IPS-20b (cell line): ENCODE measurements at regions not wholly inside any gene's neighbourhood (a gene's known extent, or its start where the extent isn't known, plus 50 kb on each side); places are given as distances from the start of the nearest gene placed in this dataset.
"Not testable (repeated sequence)": the region's sequence is repeated elsewhere in the genome, so short reads cannot be mapped to it uniquely, and the experiment has no call there.

Source experiments
- H3K27ac ChIP-seq: one replicate; pipeline ENCODE4 v1.5.1; 2013; ENCODE audit warnings: low read length
- H3K27me3 ChIP-seq: 2 replicates; pipeline ENCODE4 v1.6.1; 2013; ENCODE audit warnings: mild to moderate bottlenecking, low read length, inconsistent platforms; ENCODE audit not compliant: insufficient read depth
- H3K36me3 ChIP-seq: 2 replicates; pipeline ENCODE4 v1.6.1; 2013; ENCODE audit warnings: low read depth, mild to moderate bottlenecking, inconsistent platforms, low read length, moderate library complexity; ENCODE audit not compliant: insufficient read depth
- H3K4me1 ChIP-seq: 2 replicates; pipeline ENCODE4 v1.6.1; 2013; ENCODE audit warnings: mild to moderate bottlenecking, control low read depth, inconsistent platforms, low read length, moderate library complexity; ENCODE audit not compliant: insufficient read depth
- H3K4me3 ChIP-seq: 2 replicates; pipeline ENCODE4 v1.5.1; 2013; ENCODE audit warnings: mild to moderate bottlenecking, low read length, inconsistent platforms
- H3K9ac ChIP-seq: 2 replicates; pipeline ENCODE4 v1.6.1; 2013; ENCODE audit warnings: low read depth, mild to moderate bottlenecking, inconsistent platforms, low read length, moderate library complexity
- H3K9me3 ChIP-seq: 2 replicates; pipeline ENCODE4 v1.6.1; 2013; ENCODE audit warnings: mild to moderate bottlenecking, low read depth, low read length, inconsistent platforms; ENCODE audit not compliant: insufficient read depth

- Histone ChIP-seq H3K27ac (no peak overlapping the region), H3K9me3 (no peaks in the 10 kb centered on the region), H3K9ac (no peak overlapping the region), H3K27me3 (no peaks in the 10 kb centered on the region), H3K4me1 (no peaks in the 10 kb centered on the region), H3K4me3 (no peak overlapping the region), H3K36me3 (no peaks in the 10 kb centered on the region)
Observed at GRCh38 chr17:34066528-34066927, 188.6 kb upstream of the CCL2 start.

DNA sequence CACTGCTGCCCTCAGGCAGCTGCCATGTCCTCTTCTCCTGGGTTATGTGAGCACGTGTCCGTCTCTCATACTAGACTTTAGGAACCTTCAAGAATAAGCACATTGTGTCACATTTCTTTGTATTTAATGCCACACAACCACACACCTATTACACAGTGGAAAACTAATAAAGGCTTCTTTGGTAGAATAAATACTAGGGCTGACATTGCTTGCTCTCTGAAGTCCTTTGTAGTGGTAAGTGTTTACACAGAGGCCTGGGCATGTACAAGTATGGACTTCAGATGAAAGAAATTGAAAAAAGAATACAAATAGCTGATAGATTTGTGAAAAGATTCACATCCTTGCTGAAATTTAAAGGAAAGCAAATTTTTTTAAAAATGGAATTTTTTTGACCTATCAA is 188.1 kb upstream of the CCL2 start:
- no peaks in the 10 kb centered on the region for H3K4me1 ChIP-seq
- no peak overlapping the region for H3K9ac ChIP-seq
- H3K4me3 ChIP-seq, result no peak overlapping the region
- H3K27ac ChIP-seq, result no peak overlapping the region
- no peaks in the 10 kb centered on the region for H3K27me3 ChIP-seq
- no peaks in the 10 kb centered on the region for H3K9me3 ChIP-seq
- no peaks in the 10 kb centered on the region for H3K36me3 ChIP-seq

DNA sequence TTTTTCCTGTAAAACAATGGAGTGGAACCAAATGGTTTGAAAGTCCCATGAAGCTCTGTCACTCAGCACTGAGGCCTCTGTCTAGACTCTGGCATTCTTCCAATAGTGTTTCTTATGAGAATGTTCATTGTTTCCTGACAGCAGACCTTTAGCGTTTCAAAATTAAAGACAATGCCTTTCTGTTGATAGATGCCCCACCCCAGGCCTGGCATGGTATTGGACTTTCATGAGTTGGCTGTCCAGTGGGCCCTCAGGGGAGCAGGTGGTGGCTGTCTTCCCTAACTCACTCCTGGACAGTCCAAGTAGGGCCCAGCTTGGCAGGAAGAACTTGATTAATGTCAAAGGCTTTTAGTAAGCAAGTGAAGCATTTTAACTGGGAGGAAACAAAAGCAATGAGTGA is 186.5 kb upstream of the CCL2 start:
- Histone ChIP-seq H3K4me3 (no peak overlapping the region), H3K27me3 (no peaks in the 10 kb centered on the region), H3K27ac (no peak overlapping the region), H3K9ac (no peak overlapping the region), H3K9me3 (no peaks in the 10 kb centered on the region), H3K36me3 (no peaks in the 10 kb centered on the region), H3K4me1 (no peaks in the 10 kb centered on the region)

GRCh38 chr17:34070712-34071111 is 184.4 kb upstream of the CCL2 start:
- H3K27me3 ChIP-seq, result no peaks in the 10 kb centered on the region
- no peak overlapping the region for H3K27ac ChIP-seq
- H3K9me3 ChIP-seq, result no peaks in the 10 kb centered on the region
- no peaks in the 10 kb centered on the region for H3K36me3 ChIP-seq
- H3K4me3 ChIP-seq, result no peak overlapping the region
- no peak overlapping the region for H3K9ac ChIP-seq
- H3K4me1 ChIP-seq, result no peaks in the 10 kb centered on the region

- Histone ChIP-seq H3K27ac (no peak overlapping the region), H3K27me3 (no peaks in the 10 kb centered on the region), H3K9me3 (no peaks in the 10 kb centered on the region), H3K36me3 (no peaks in the 10 kb centered on the region), H3K9ac (no peak overlapping the region), H3K4me3 (no peak overlapping the region), H3K4me1 (0 out of 2 replicates have a peak, but pooled peaks cover 3% of the 10 kb centered on the region)
Observed at GRCh38 chr17:34071886-34072420, 183.1 kb upstream of the CCL2 start.

- H3K36me3 ChIP-seq, result no peaks in the 10 kb centered on the region
- H3K27me3 ChIP-seq, result no peaks in the 10 kb centered on the region
- H3K9me3 ChIP-seq, result no peaks in the 10 kb centered on the region
- H3K27ac ChIP-seq, result no peak overlapping the region
- H3K4me1 ChIP-seq, result peaks cover 15% of the 10 kb centered on the region
- no peak overlapping the region for H3K9ac ChIP-seq
- no peak overlapping the region for H3K4me3 ChIP-seq
Observed at GRCh38 chr17:34075076-34075475, 180.0 kb upstream of the CCL2 start.

GRCh38 chr17:34076743-34077631 is 178.1 kb upstream of the CCL2 start:
- no peak overlapping the region for H3K4me3 ChIP-seq
- H3K9me3 ChIP-seq, result no peaks in the 10 kb centered on the region
- H3K36me3 ChIP-seq, result no peaks in the 10 kb centered on the region
- peaks cover 15% of the 10 kb centered on the region for H3K4me1 ChIP-seq
- no peaks in the 10 kb centered on the region for H3K27me3 ChIP-seq
- H3K27ac ChIP-seq, result no peak overlapping the region
- H3K9ac ChIP-seq, result no peak overlapping the region

DNA sequence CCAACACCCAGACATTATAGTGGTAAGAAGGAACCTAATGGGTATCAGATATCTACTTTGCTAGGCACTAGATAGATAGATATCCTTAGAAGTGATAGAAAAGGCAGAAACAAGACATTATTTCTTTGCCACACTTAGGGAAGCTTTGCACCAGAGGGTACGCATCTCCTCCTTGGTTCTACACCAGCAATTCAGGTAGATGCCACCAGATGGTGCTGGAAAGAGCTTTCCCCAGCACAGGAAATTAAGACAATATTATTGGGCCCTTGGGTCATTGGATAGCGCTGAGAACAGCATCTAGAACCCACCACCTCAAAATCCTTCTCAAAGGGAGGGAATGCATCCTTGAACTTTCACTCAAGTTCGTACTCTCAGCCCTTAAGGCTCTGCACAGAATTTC is 173.8 kb upstream of the CCL2 start:
- no peaks in the 10 kb centered on the region for H3K27me3 ChIP-seq
- peaks cover 15% of the 10 kb centered on the region for H3K4me1 ChIP-seq

GRCh38 chr17:34082404-34082803 is 172.7 kb upstream of the CCL2 start:
- H3K9ac ChIP-seq, result no peak overlapping the region
- H3K27ac ChIP-seq, result no peak overlapping the region
- H3K4me3 ChIP-seq, result no peak overlapping the region
- H3K27me3 ChIP-seq, result no peaks in the 10 kb centered on the region
- no peaks in the 10 kb centered on the region for H3K36me3 ChIP-seq
- no peaks in the 10 kb centered on the region for H3K9me3 ChIP-seq
- peaks cover 11% of the 10 kb centered on the region for H3K4me1 ChIP-seq

More for the DNA sequence above, 173.8 kb upstream of the CCL2 start:
- Histone ChIP-seq H3K9ac (no peak overlapping the region), H3K4me3 (no peak overlapping the region), H3K9me3 (no peaks in the 10 kb centered on the region), H3K36me3 (no peaks in the 10 kb centered on the region), H3K27ac (no peak overlapping the region)

DNA sequence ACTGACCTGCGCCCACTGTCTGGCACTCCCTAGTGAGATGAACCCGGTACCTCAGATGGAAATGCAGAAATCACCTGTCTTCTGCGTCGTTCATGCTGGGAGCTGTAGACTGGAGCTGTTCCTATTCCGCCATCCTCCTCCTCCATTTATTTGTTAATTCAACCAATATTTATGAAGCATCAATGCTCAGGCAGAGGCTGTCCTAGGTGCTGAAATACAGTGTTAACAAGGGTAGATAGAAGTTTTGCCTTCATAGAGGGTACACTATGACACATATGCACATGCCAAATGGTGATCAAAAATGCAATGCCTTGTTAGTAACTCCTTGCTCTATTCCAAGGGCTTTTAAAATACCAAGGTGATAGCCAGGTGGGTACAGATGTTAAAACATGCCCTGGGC is 166.0 kb upstream of the CCL2 start:
- not testable (repeated sequence) for H3K36me3 ChIP-seq, H3K27me3 ChIP-seq, H3K9ac ChIP-seq, H3K9me3 ChIP-seq, H3K4me3 ChIP-seq, H3K4me1 ChIP-seq, H3K27ac ChIP-seq

GRCh38 chr17:34090593-34090992 is 164.5 kb upstream of the CCL2 start:
- no peak overlapping the region for H3K9ac ChIP-seq
- no peaks in the 10 kb centered on the region for H3K27me3 ChIP-seq
- H3K4me3 ChIP-seq, result no peak overlapping the region
- no peaks in the 10 kb centered on the region for H3K36me3 ChIP-seq
- H3K27ac ChIP-seq, result no peak overlapping the region
- H3K4me1 ChIP-seq, result no peaks in the 10 kb centered on the region
- H3K9me3 ChIP-seq, result no peaks in the 10 kb centered on the region

DNA sequence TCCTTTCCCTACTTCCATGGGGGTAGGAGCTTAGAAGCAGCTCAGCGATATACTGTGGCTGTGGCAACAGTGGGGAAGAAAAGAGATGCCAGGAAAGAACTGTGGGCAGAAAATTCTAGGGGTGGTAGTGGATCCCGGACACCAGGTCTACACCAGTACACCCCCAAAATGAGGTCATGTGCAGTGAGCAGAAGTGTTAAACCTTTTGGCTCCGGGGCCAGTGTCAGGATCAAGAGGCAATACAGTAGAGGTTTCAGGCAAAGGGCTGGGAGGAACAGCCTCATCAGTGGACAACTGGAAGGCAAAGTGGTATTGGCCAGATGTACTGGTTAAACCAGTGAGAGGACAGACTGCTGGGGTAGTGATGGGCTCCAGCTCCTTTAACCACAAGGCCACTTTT is 163.1 kb upstream of the CCL2 start:
- Histone ChIP-seq H3K4me3 (no peak overlapping the region), H3K27me3 (no peaks in the 10 kb centered on the region), H3K9me3 (no peaks in the 10 kb centered on the region), H3K36me3 (no peaks in the 10 kb centered on the region), H3K27ac (no peak overlapping the region), H3K4me1 (no peaks in the 10 kb centered on the region), H3K9ac (no peak overlapping the region)
